AG04449 (cell line): ENCODE measurements at regions not wholly inside any gene's neighbourhood (a gene's known extent, or its start where the extent isn't known, plus 50 kb on each side); places are given as distances from the start of the nearest gene placed in this dataset.
"Not testable (repeated sequence)": the region's sequence is repeated elsewhere in the genome, so short reads cannot be mapped to it uniquely, and the experiment has no call there.

Source experiments
- CTCF ChIA-PET: fragments of 350-600 bp; formaldehyde crosslinking; extraction: SDS; loops from one replicate; lab custom pipeline; 2021; ENCODE audit warnings: antibody characterized with exemption; lab: Yijun Ruan, JAX
- POLR2A ChIA-PET: fragments of 400-600, 350-600 bp; formaldehyde crosslinking; extraction: SDS; loops from one replicate; lab custom pipeline; 2020; ENCODE audit warnings: antibody characterized with exemption, inconsistent platforms; lab: Yijun Ruan, JAX
- DNase-seq: peaks from one replicate; pipeline ENCODE4 v3.0.0-alpha.2; 2010; ENCODE audit warnings: low read depth, low spot score
- H3K4me3 ChIP-seq: 2 replicates; pipeline ENCODE4 v1.5.1; 2011; ENCODE audit warnings: low read depth, mild to moderate bottlenecking, control low read depth, low read length
- CTCF ChIP-seq: IDR thresholded peaks from one replicate; pipeline ENCODE4 v1.5.1; 2011; ENCODE audit warnings: mild to moderate bottlenecking, moderate library complexity, low read length, control low read depth, inconsistent platforms; ENCODE audit not compliant: insufficient read depth; ENCODE audit errors: missing control alignments

GRCh38 chr18:1304392-1304992 is 399.8 kb downstream of the ADCYAP1 start:
- ChIA-PET CTCF (no interaction called here), POLR2A (no interaction called here)
- DNase-seq: no peak
- no peak for TF ChIP-seq CTCF
- no peak overlapping the region for H3K4me3 ChIP-seq

- H3K4me3 ChIP-seq: no peak overlapping the region
- no peak for DNase-seq
- TF ChIP-seq CTCF: no peak
- POLR2A ChIA-PET: no interaction called here
- CTCF ChIA-PET: no interaction called here
These were observed 402.0 kb downstream of the ADCYAP1 start for GRCh38 chr18:1306641-1307040.

GRCh38 chr18:1308686-1309085 is 404.0 kb downstream of the ADCYAP1 start:
- TF ChIP-seq CTCF: no peak
- no peak for DNase-seq
- ChIA-PET CTCF (no interaction called here), POLR2A (no interaction called here)
- no peak overlapping the region for H3K4me3 ChIP-seq

- ChIA-PET POLR2A (no interaction called here), CTCF (no interaction called here)
- no peak for TF ChIP-seq CTCF
- H3K4me3 ChIP-seq: no peak overlapping the region
- no peak for DNase-seq
These were observed 406.7 kb downstream of the ADCYAP1 start for GRCh38 chr18:1311376-1311775.

GRCh38 chr18:1335345-1335744 is 430.7 kb downstream of the ADCYAP1 start:
- H3K4me3 ChIP-seq, CTCF ChIA-PET: not testable (repeated sequence)

GRCh38 chr18:1350931-1351450 is 446.3 kb downstream of the ADCYAP1 start:
- no peak for TF ChIP-seq CTCF
- DNase-seq: no peak
- no peak overlapping the region for H3K4me3 ChIP-seq
- CTCF ChIA-PET: no interaction called here
- POLR2A ChIA-PET: no interaction called here

More at GRCh38 chr18:1335345-1335744, 430.7 kb downstream of the ADCYAP1 start:
- POLR2A ChIA-PET, DNase-seq: not testable (repeated sequence)

GRCh38 chr18:1353025-1353424 is 448.4 kb downstream of the ADCYAP1 start:
- no peak for TF ChIP-seq CTCF
- ChIA-PET POLR2A (no interaction called here), CTCF (no interaction called here)
- no peak for DNase-seq
- no peak overlapping the region for H3K4me3 ChIP-seq
